Activated T-cell treated with anti-CD3 and anti-CD28 coated beads for 24 hours (primary cell): ENCODE measurements at regions not wholly inside any gene's neighbourhood (a gene's known extent, or its start where the extent isn't known, plus 50 kb on each side); places are given as distances from the start of the nearest gene placed in this dataset.

Source experiments
- DNase-seq: peaks from one replicate; pipeline ENCODE4 v3.0.0-alpha.2; 2020; ENCODE audit warnings: low read depth

DNA sequence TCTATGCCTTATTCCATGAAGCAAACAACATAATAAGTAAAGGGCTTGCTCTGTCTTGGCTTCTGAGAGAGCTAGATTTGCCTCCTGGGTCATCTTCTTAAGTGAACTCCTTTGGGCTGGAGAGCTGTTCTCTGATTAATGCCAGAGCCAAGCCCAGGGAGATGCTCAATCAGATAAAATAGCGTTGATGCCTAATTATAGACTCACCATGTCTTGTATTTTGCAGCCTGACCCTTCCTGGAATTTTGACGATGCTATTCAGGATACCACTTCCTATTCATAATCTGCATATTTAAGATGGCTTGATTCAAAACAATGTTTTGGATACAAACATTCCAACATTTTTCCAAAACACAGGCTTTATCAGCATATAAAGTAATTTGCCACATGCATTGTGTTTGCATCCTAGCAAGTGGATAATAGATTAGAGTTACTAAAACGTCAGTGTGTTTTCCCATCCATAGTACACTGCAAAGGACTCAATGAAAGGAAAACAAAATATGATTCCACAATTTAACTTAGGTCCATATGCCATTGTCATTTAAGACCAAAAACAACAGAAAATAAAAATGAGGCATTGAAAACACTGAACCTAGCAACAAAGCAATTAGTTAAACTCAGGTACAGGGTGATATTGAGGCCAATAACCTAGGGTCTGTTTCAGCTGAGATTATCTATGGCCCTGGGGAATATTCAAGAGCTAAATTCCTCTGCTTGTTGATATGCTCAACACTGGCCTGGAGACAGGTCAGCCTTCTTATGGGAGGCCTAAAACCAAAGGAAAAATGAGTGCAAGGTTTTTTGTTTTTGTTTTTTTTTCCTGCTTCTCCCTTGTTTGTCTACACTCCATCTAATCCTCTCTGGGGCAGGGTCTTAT is 184.2 kb upstream of the FOXN3 start:
- no peak for DNase-seq

- DNase-seq: no peak
Measured at GRCh38 chr14:89600029-89600428, 183.0 kb upstream of the FOXN3 start.

DNA sequence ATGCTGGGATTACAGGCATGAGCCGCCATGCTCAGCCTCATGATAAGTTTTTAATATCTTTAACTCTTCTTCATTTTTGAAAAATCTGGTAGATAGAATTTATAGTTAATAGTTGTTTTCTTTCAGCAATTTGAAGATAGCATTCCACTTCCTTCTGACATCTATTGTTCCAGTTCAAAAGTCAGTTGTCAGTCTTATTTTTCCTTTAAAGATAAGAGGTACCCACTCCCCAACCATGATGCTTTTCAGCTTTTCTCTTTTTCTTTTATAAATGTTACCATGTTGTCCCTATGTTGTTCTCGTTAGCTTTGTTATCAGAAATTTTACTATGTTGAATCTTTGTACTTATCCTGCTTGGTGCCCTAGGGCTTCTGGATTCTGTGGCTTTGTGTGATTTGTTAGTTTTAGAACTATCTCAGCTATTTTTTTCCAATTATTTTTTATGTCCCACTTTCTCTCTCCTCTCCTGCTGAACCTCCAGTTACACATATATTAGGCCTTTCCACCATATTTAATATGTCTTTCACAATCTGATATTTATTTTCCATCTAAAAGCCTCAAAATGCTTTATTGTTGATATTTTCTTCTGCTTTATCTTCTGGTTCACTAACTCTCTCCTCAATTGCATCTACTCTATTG is 181.6 kb upstream of the FOXN3 start:
- no peak for DNase-seq

- DNase-seq: no peak
Measured at GRCh38 chr14:89592961-89593360, 175.9 kb upstream of the FOXN3 start.

- no peak for DNase-seq
Measured at GRCh38 chr14:89589400-89590118, 172.5 kb upstream of the FOXN3 start.

- DNase-seq: no peak
Measured at GRCh38 chr14:89588840-89589296, 171.8 kb upstream of the FOXN3 start.

DNA sequence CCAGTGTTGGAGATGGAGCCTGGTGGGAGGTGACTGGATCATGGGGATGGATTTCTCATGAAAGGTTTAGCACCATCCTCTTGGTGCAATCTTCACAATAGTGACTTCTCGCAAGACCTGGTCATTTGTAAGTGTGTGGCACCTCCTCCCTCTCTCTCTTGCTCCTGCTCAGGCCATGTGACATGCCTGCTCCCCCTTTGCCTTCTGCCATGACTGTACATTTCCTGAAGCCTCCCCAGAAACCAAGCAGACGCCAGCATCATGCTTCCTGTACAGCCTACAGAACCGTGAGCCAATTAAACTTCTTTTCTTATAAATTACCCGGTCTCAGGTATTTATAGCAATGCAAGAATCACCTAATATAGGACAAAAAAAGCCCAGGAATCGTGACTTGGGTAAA is 171.0 kb upstream of the FOXN3 start:
- no peak for DNase-seq

GRCh38 chr14:89587136-89587420 is 170.0 kb upstream of the FOXN3 start:
- DNase-seq: no peak

DNA sequence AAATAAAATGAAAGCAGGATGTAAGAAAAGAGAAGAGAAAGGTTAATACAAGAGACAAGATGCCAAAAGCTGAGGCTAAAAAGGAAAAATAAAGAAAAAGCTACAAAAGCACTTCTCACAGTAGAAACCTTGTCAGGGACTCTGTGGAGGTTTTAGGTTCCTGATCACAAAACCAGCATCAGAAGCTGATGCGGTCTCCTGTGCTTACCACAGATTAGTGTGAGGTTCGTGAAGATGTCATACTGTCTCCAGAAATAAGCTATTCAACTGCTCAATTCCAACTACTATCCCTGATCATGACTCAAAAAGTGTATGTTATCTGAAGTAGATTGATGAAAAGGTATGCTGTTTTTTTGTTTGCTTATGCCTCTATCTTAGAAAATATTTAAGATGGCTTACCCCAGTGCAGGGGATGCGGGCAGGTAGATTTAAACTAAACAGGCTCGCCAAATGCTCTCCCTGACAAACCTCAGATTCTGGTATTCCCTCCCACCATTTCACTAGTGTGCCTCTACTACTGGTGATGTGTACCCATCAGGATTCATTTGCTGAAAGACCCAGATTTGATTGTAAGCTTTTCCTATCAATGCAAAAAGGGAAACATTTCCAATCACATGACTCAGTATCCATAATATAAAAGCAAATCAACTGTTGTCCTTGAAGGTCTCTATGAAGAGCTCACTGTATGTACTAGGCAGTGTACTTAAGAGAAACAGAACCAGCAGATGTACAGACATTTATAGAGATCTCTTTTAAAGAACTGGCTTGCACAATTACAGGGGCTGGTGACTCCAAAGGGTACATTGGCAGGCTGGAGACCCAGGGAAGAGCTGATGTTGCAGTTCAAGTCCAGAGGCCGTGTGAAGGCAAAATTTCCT is 169.5 kb upstream of the FOXN3 start:
- DNase-seq: no peak

DNA sequence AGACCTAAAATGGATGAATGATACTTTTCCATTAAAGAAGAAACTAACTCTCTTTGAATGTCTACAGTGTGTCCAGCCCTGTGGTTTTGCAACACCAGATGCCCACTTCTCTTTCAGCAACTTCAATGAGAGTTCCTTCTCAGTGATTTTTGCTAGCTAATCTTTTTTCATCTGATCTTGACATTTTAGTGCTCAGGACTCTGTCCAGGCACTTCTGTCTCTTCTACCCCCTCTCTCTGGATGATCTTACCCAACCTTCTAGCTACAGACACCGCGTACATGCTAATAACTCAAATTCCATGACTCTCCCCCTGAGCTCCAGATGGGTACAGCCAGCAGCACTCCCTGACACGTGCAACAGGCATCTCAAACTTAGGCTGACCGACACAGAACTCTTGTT is 161.1 kb upstream of the FOXN3 start:
- no peak for DNase-seq

DNA sequence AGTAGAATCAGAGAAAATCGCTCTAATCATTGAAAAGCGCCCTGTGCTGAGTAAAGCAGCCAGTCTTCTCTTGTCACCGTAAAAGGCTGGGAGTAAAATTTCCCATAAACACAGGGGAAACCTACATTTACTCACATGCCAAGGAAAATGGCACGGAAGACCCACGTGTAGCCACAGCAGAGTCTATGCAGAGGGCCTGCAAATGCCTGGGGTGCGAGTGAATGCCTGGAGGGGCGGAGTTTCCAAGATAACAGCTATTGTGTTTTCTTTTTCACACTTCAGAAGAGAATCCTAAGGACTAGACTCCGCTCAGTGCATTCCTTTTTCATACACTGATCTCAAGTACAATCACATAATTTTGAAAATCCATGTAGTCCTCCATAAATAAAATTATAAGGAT is 159.9 kb upstream of the FOXN3 start:
- no peak for DNase-seq

DNA sequence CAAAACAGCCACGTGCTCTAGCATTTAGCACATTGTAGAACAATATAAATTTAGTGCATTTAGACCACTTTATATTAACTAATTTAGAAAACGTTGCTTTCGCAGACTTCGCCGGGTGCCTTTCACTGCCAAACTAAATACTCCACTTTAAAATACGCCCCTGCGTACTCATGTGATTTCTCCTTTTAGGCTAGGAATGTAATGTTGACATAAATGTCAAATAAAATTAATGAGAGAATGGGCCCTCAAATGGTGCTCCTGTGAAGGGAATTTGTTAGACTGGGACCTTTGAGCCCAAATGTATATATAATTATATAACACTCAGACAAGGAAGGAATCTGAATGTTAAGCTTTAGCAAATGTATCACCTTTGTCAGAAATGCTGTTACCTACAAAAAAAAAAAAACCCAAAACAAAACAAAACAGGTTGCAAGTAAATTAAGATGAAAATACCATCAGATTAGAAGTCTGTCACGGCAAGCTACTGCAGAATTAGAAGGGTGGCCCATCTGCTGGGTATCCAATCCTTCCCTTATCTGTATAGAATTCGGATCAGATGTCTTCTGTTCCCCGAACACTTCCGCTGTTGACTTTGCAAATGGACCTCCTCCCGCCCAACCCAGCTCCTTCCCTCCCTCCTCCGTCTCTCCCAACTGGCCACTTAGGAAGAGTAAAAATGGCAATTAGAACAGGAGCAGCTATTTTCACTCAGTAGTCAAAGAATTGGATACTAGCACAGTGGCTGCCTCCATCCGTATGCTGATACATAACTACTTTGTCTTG is 159.3 kb upstream of the FOXN3 start:
- DNase-seq: no peak

DNA sequence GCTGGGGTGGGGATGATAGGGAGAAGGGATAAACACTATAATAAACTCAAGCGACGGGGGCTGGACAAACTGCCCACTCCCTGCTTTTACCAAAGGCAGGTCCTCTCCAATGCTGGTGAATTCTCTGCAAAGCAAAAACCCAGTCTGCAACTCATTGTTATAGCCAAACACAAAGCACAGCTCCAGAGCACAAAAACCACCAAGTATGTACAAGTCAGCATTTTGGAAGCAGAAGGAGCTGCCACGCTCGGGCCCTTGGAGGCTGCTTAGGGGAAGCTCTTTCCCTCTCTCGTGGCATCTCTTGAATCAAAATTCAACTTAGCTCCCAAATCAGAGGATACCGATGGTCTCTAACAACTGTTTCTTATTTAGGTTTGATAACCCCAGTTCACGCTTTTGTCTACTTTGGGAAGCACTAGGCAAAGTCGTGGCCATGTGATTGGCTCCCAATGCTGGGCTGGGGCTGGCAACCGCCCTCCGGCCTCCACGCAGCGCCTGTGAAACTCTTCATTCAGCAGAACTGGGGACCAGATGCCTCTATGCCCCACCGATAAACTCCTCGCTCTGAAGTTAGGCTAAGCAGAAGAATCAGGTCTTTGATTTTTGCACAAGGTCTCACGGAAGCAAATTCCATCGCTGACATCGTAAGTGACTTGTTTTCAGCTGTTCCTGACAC is 158.5 kb upstream of the FOXN3 start:
- DNase-seq: no peak

GRCh38 chr14:89574420-89574819 is 157.4 kb upstream of the FOXN3 start:
- no peak for DNase-seq

- DNase-seq: no peak
Measured at GRCh38 chr14:89573399-89573657, 156.3 kb upstream of the FOXN3 start.

GRCh38 chr14:89572596-89573398 is 155.8 kb upstream of the FOXN3 start:
- DNase-seq: no peak

DNA sequence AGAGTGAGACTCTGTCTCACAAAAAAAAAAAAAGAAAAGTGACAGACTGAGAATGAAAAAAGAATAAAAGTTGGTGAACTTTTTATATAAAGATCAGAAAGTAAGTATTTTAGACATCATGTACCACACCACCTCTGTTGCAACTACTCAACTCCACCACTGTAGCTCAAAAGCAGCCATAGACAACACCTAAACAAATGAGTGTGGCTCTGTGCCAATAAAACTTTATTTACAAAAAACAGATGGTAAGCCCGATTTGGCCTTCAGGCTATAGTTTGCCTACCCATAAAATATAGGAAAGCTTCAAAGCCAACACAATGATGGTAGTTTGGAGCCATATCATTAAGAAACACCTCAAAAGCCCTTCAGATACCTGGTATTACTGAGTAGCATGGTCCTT is 154.5 kb upstream of the FOXN3 start:
- DNase-seq: no peak

DNA sequence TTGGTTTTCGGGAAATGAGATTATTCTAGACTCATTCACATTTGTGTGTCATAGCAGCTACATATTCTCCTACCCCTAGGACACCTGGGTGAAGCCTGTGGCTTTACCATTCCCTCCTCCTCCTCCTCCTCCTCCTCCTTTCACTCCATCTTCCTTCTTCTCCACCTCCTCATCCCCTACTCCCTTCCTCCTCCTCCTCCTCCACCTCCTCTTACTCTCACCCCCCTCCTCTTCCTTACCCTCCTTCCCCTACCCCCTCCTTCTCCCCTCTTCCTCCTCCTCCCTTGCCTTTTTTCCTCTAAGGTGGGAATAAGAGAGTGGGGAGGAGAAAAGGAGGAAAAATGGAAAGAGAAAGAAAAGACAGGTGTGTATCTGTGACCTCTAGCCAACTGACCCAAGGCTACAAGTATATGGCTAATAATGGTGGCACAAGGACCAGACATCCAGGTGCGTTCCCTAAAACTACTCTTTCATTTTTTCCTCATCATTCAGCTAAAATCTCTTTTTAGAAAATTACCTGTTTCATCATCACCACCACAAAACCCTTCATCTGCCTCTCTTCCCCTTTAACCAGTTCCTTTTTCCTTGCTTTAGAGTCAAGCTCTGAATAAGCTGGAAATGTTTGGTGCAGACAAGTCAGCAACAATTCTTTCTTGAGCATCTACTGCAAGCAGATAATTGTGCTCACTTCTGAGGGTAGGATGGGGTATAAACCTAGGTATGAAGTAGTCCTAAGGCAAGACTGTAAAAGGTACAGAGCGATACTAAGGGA is 149.8 kb upstream of the FOXN3 start:
- DNase-seq: no peak

DNA sequence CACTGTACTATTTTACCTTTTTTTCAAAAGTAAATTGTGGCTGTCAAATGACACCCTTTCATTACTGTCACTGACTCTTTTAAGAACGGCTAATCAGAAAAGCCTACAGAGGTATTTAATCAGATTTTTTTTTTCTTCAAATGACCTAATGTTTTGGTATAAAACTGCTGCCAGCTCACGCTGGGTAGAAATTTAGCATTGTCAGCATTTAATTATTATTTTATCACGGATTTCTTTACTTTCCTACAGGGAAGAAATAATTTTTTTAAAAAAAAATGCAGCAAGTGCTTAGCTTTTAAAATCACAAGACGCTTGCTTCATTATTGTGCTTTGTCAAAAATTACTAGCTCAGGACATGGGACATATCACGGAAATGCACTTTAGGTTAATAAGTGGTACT is 149.1 kb upstream of the FOXN3 start:
- no peak for DNase-seq
